Neural progenitor cell (in vitro differentiated cells): ENCODE measurements at regions not wholly inside any gene's neighbourhood (a gene's known extent, or its start where the extent isn't known, plus 50 kb on each side); places are given as distances from the start of the nearest gene placed in this dataset.

Experiments
- CTCF ChIP-seq: fragments of 200-600 bp; sonication (generic); IDR thresholded peaks from 2 replicates; pipeline ENCODE4 v1.5.1; 2017; ENCODE audit warnings: antibody characterized with exemption, mild to moderate bottlenecking
- EZH2 ChIP-seq: fragments of 200-600 bp; sonication (generic); IDR thresholded peaks from 2 replicates; pipeline ENCODE4 v1.6.1; 2017; ENCODE audit warnings: antibody characterized with exemption, mild to moderate bottlenecking, moderate library complexity
- EZH2phosphoT487 ChIP-seq: fragments of 200-600 bp; sonication (generic); IDR thresholded peaks from 2 replicates; pipeline ENCODE4 v1.6.1; 2017; ENCODE audit warnings: antibody characterized with exemption

DNA sequence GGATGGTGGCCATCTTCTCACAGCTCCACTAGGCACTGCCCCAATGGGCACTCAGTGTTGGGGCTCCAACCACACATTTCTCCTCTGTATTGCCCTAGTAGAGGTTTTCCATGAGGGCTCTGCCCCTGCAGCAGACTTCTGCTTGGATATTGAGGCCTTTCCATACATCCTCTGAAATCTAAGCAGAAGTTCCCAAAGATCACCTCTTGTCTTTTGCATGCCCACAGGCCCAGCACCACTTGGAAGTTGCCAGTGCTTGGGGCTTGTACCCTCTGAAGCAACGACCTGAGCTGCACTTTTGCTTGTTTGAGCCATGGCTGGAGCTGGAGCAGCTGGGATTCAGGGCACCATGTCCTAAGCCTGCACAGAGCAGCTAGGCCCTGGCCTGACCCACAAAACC is 189.1 kb upstream of the EYS start:
- TF ChIP-seq CTCF: no peak
- TF ChIP-seq EZH2phosphoT487: no peak
- TF ChIP-seq EZH2: no peak
